ENCODE measurements at regions not wholly inside any gene's neighbourhood (a gene's known extent, or its start where the extent isn't known, plus 50 kb on each side); places are given as distances from the start of the nearest gene placed in this dataset.

GRCh38 chr6:65999288-65999791, 292.3 kb upstream of the EYS start:
- TF ChIP-seq, protein P1, sequence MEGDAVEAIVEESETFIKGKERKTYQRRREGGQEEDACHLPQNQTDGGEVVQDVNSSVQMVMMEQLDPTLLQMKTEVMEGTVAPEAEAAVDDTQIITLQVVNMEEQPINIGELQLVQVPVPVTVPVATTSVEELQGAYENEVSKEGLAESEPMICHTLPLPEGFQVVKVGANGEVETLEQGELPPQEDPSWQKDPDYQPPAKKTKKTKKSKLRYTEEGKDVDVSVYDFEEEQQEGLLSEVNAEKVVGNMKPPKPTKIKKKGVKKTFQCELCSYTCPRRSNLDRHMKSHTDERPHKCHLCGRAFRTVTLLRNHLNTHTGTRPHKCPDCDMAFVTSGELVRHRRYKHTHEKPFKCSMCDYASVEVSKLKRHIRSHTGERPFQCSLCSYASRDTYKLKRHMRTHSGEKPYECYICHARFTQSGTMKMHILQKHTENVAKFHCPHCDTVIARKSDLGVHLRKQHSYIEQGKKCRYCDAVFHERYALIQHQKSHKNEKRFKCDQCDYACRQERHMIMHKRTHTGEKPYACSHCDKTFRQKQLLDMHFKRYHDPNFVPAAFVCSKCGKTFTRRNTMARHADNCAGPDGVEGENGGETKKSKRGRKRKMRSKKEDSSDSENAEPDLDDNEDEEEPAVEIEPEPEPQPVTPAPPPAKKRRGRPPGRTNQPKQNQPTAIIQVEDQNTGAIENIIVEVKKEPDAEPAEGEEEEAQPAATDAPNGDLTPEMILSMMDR (IDR thresholded peaks at IDR 0.05): no peak
- no peak for TF ChIP-seq POLR2A (IDR thresholded peaks at IDR 0.05)

All from vagina (tissue), 2 donors.